WERI-Rb-1 (cell line): ENCODE measurements at regions not wholly inside any gene's neighbourhood (a gene's known extent, or its start where the extent isn't known, plus 50 kb on each side); places are given as distances from the start of the nearest gene placed in this dataset.

Source experiments
- DNase-seq: peaks from one replicate; pipeline ENCODE4 v3.0.0-alpha.2; 2020
- H3K27ac ChIP-seq: fragments of 250-450 bp; sonication (Bioruptor Pico); 2 replicates; pipeline ENCODE4 v1.5.1; 2020; ENCODE audit warnings: mild to moderate bottlenecking, moderate library complexity
- H3K27me3 ChIP-seq: fragments of 250-450 bp; sonication (Bioruptor Pico); 2 replicates; pipeline ENCODE4 v1.5.1; 2021; ENCODE audit warnings: mild to moderate bottlenecking, low read depth, moderate library complexity; ENCODE audit not compliant: insufficient read depth, severe bottlenecking
- H3K36me3 ChIP-seq: fragments of 250-450 bp; sonication (Bioruptor Pico); 2 replicates; pipeline ENCODE4 v1.5.1; 2020; ENCODE audit warnings: mild to moderate bottlenecking, moderate library complexity
- H3K4me3 ChIP-seq: 2 replicates; pipeline ENCODE4 v1.5.1; 2011; ENCODE audit warnings: low read depth, mild to moderate bottlenecking, control low read depth, low read length
- H3K9me3 ChIP-seq: fragments of 250-450 bp; sonication (Bioruptor Pico); 2 replicates; pipeline ENCODE4 v1.5.1; 2021; ENCODE audit warnings: mild to moderate bottlenecking, moderate library complexity; ENCODE audit not compliant: severe bottlenecking
- TF ChIP-seq, protein P1 (sequence below): IDR thresholded peaks from 2 replicates; pipeline ENCODE4 v1.5.1; 2011; ENCODE audit warnings: low read depth, mild to moderate bottlenecking, control low read depth, inconsistent platforms, low read length

- TF ChIP-seq, protein P1, sequence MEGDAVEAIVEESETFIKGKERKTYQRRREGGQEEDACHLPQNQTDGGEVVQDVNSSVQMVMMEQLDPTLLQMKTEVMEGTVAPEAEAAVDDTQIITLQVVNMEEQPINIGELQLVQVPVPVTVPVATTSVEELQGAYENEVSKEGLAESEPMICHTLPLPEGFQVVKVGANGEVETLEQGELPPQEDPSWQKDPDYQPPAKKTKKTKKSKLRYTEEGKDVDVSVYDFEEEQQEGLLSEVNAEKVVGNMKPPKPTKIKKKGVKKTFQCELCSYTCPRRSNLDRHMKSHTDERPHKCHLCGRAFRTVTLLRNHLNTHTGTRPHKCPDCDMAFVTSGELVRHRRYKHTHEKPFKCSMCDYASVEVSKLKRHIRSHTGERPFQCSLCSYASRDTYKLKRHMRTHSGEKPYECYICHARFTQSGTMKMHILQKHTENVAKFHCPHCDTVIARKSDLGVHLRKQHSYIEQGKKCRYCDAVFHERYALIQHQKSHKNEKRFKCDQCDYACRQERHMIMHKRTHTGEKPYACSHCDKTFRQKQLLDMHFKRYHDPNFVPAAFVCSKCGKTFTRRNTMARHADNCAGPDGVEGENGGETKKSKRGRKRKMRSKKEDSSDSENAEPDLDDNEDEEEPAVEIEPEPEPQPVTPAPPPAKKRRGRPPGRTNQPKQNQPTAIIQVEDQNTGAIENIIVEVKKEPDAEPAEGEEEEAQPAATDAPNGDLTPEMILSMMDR: no peak
- peak; percentile 14 for DNase-seq
- no peak overlapping the region for H3K4me3 ChIP-seq
- H3K36me3 ChIP-seq: no peaks in the 10 kb centered on the region
- H3K27me3 ChIP-seq: no peaks in the 10 kb centered on the region
- H3K9me3 ChIP-seq: no peaks in the 10 kb centered on the region
- H3K27ac ChIP-seq: no peak overlapping the region
Measured at GRCh38 chr4:108543359-108543968, 76.9 kb upstream of the RPL34 start.

DNA sequence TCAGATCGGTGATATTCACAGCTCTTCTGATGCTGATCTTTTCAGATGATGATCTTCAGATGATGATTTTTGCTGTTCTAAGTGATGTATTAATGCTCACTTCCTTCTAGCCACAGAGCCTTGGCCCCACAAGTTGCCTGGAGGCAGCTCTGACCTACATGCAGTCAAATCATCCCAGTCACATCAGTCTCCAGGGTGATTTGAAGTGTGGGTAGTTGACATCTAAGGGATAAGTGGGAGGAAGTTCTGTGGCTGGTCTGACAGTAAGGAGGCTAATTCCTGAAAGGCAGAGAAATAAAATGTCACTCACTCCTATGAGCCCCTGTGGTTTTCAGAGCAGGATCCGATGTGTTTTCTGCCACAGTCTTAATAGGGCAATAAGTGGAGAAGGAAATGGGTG, 79.8 kb upstream of the RPL34 start:
- Histone ChIP-seq H3K4me3 (no peak overlapping the region), H3K27me3 (no peaks in the 10 kb centered on the region), H3K9me3 (peaks cover 2% of the 10 kb centered on the region), H3K27ac (no peak overlapping the region), H3K36me3 (no peaks in the 10 kb centered on the region)
- TF ChIP-seq, protein P1: no peak
- no peak for DNase-seq

DNA sequence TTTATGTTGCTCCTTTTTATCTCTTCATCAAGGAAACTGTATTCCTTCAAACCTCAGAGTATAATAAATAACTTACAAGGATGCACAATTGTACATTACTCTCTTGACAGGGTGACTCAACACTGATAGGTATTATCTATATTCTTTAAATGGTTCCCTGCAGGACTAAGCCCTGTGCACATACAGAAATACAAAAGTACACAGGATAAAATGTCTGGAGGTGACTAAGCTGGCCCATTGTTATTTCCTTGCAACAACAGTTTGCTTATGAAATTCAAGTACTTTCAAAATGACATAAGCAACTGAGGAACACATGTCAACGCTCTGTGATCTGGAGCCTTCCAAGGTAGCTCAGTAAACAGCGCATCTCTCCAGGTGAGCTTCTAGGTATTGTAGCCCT, 83.8 kb upstream of the RPL34 start:
- no peak overlapping the region for H3K4me3 ChIP-seq
- TF ChIP-seq, protein P1: no peak
- no peak for DNase-seq
- peaks cover 2% of the 10 kb centered on the region for H3K9me3 ChIP-seq
- H3K27ac ChIP-seq: no peak overlapping the region
- H3K36me3 ChIP-seq: no peaks in the 10 kb centered on the region
- peaks cover 6% of the 10 kb centered on the region for H3K27me3 ChIP-seq

DNA sequence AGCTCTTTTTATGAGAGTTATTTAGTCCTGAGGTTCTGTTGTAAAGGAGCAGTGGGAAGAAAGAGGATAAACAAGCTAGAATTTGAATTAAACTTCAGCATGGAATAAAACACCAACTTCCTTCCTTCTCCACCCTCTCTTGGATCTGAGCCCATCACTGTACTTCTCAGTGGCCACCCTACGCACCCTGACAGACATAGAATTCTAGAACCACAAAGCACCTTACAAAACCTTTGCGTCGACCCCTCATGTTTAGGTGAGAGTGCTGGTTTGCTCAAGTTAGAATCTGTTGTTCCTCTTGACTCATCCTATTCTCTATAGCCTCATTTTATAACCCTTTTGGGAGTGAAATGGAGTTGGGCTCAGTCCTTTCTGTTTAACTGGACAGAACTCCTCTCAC, 84.6 kb upstream of the RPL34 start:
- H3K36me3 ChIP-seq: no peaks in the 10 kb centered on the region
- no peak overlapping the region for H3K4me3 ChIP-seq
- no peak for DNase-seq
- peaks cover 6% of the 10 kb centered on the region for H3K27me3 ChIP-seq
- H3K9me3 ChIP-seq: peaks cover 2% of the 10 kb centered on the region
- TF ChIP-seq, protein P1: no peak
- H3K27ac ChIP-seq: no peak overlapping the region

DNA sequence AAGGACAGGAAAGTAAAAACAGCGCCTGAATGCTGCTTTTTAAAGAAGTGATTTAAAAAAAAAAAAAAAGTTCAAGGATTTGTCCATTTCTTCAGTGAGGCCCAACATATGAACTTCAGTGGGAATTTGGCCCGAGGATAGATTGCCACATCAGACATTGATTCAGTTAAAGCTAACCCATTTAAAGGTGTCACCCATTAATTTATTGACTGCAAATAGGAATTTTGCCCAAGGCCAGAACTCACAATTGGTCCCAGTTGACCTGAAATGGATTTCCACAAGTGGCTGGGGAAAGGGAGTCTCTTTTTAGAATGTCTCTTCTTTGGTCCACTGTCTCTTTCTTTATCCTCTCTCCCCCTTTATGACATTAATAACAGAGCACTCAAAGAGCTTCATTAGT, 86.5 kb upstream of the RPL34 start:
- no peak overlapping the region for H3K27ac ChIP-seq
- H3K27me3 ChIP-seq: peaks cover 9% of the 10 kb centered on the region
- no peak overlapping the region for H3K4me3 ChIP-seq
- peaks cover 2% of the 10 kb centered on the region for H3K9me3 ChIP-seq
- DNase-seq: no peak
- H3K36me3 ChIP-seq: no peaks in the 10 kb centered on the region
- TF ChIP-seq, protein P1: no peak

- Histone ChIP-seq H3K27me3 (peaks cover 9% of the 10 kb centered on the region), H3K27ac (no peak overlapping the region), H3K4me3 (no peak overlapping the region), H3K36me3 (no peaks in the 10 kb centered on the region), H3K9me3 (peaks cover 2% of the 10 kb centered on the region)
- TF ChIP-seq, protein P1: no peak
- DNase-seq: no peak
Measured at GRCh38 chr4:108533245-108533844, 87.0 kb upstream of the RPL34 start.
